OCI-M2 (cell line): ENCODE measurements at regions not wholly inside any gene's neighbourhood (a gene's known extent, or its start where the extent isn't known, plus 50 kb on each side); places are given as distances from the start of the nearest gene placed in this dataset.

Experiments used
- DNase-seq: peaks from one replicate; lab custom pipeline; 2025; ENCODE audit not compliant: unreplicated experiment; lab: John Stamatoyannopoulos, UW

DNA sequence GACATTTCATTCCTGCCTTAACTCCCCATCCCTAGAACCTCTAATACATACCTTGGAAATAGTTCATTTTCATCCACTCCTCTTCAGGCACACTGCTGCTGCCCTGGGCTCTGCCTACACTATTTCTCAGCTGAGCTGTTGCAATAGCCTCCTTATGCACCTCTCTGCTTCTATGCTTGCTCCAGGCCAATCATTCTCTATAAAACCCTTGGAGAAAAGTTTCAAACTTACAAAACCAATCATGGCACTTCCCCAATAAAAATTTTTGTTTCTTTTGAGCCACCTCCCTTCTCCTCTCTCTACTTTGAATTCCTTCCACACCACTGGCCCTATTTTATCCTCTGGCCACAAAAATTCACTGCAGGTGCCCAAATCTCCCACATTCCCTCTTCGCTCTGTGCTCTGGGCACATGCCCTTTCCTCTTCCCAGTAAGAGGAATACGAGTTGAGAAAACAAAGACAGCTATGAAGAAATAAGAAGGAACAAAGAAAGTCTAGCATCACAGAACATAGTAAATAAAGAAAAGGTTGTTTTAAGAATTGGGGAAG, 301.4 kb downstream of the ELAVL2 start:
- DNase-seq, result no peak

DNA sequence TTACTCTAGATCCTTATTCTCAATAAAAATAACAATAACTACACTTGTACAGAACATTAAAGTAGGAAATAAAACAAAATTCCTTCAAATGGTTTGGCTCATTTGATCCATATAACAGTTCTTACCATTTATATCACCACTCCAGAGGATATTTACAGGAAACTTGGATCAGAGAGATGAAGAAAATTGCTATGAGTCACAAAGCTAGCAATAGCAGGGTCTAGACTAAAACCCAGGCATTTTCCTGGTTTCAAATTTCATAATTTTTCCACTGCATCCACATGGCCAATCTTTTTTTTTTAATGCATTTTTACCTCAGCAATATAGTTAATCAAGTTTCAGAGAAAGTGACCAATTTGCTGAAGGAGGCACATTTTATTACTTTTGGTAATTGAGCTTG, 299.2 kb downstream of the ELAVL2 start:
- no peak for DNase-seq

DNA sequence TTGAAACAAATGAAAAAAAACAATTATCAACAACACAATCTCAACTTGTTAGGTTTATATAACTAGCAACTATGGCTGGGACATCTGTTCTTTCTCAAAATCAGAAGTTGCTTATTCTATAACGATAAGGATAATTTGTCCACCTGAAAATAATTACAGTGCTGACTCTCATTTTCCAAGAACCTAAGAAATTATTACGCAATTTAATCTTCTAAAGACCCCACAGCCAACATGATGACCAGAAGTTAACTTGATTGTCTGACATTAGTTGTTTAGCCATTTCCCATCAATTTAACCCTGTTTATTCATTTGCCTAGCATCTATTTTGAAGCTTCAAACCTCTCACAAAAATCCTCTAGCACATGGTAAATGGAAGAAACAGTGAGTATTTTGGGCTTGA, 293.8 kb downstream of the ELAVL2 start:
- no peak for DNase-seq

DNA sequence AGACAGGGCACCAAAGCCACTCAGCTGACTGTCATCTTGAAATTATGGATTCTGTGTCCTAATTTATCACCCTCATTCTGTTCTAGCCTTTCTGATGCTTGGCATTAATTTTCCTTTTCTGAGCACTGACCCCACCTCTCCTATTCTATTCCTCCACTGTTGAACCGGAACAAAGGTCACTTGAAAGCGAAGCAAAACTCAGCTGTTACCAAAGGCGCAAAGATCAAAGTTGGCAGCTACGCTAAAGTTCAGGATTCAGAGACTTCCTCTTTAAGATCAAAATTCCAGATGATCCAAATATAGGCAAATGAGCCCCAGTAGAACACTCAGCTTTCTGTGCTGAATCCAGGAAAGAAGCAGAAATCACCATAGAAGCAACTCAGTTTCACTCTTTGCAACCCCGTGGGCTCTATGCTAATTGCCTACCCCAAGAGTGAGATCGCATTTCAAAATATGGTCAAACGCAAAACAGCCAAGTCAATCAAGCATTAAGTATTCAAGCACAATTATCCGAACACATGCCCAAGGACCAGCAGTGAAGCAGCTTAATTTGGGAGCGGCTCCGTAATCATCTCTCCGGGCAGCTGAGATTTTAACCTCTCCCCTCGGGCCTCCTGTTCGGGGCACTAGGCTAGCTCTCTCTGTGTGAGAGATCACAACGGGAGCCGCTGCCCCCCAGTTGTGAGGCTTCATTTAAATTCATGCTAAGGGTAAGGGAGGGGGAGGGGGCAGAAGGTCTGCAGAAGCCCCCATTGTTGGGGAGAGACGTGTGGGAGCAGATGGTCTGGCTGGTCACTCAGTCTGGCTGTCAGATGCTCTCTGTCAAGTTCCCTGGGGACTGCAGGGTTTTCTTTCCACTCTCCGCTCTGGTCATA, 288.6 kb downstream of the ELAVL2 start:
- DNase-seq, result no peak

DNA sequence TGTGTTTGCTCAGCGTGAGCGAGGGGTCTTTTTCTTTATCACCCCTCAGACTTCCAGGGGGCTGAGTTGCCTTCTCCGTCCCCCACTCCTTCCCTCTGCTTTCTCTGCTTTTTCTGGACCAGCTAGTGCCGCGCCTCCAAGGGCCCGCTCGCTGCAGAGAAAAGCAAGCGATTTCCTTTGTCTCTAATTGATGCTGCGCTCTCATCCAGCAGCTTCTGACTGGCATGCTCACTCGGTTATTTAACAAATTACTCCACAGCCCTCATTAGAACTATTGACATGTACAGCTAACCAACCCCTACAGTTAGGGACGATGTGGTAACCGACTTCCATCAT, 288.0 kb downstream of the ELAVL2 start:
- no peak for DNase-seq

DNA sequence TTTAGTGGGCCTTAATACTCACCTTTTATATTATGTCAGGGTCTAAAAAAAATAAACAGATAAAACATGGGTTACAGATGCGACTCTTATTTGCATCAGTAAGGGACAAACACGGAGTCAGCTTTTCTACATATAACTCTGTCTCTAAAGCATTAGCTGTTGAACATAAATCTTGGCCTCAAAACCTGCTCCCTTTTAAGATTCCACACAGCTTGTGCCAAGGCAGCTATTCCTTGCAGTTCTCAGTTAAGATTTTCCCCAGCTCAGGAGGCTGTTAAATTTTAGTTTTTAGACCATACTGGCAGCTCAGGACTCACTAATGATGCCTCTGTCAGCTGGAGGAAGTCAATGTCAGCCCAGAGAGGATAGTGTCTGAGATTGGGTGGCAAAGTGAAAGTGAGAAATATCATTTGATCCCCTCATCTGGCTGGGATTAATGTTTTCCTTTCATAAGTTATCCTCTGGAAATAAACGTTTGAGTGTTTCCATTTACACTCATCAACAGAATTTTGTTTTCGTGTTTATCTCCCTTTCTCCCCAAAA, 287.5 kb downstream of the ELAVL2 start:
- no peak for DNase-seq

DNA sequence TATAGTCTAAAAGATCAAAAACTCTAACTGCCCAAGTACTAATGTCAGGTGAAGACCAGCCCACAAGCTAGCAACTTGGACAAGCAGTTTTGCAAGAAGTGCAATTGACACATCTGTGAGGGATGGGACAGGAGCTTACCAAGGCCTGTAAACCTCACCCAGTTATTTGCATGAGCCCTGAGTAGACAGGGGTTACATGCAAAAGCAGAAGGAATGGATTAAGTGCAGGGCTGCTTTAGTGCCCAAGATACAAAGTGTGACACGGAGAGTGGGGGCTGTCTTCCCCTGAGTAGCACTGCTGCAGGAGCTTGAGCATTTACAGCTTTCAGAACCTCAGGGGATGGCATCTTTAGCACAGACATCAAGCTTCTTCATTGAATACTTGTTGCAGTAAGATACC, 286.7 kb downstream of the ELAVL2 start:
- DNase-seq, result no peak

DNA sequence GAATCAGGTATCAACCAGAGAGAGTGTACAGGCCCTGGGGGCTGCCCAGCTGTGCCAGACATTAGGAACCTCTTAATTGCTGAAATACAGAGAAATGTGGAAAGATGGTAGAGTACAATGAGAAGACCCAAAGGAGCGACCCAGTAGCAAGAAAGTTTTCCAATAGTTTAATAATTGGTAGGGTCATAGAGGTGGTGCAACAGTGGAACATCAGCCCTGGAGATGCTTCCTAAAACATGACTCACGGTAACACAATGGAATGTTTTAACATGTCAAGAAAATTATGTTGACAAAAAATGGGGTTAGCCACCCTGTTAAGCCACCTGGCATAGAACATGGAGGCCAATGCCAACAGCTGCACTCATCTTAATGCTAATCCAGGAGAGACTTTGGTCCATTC, 284.1 kb downstream of the ELAVL2 start:
- DNase-seq, result no peak

DNA sequence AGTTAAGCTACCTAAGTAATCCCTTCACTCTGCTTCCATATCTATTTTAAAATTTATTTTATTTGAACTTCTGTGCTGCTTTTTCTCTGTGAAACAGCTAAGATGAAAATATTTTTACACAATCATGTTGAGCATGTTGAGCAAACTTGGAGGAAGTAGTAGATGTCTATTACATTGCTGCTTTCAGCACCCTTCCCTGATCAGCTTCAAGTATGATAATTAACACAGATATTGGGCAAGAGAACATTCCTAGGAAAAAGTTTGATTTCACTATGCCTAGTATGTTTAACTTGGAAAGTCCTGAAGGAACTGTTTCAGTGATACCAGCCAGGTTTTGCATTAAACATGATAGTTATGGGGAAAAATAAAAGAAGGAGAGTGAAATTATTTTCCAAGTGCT, 283.6 kb downstream of the ELAVL2 start:
- no peak for DNase-seq

DNA sequence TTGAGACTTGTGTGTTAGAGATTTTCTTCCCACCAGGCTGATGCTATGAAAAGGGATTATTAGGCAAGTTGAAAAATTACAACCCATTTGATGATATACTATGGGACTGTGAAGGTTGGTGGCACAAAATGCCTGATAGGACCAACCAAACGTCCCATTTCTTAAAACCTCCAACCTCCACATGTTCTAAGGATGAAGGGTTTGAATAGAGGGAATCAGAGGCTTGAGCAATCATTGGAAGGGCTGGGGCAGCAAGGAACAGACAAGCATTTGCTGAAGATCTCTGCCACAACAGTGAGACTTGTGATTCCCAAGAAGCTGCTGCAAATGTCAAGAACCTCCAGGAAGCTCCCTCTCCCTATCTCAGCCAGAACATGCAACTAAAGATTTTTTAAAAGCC, 283.1 kb downstream of the ELAVL2 start:
- DNase-seq, result no peak

DNA sequence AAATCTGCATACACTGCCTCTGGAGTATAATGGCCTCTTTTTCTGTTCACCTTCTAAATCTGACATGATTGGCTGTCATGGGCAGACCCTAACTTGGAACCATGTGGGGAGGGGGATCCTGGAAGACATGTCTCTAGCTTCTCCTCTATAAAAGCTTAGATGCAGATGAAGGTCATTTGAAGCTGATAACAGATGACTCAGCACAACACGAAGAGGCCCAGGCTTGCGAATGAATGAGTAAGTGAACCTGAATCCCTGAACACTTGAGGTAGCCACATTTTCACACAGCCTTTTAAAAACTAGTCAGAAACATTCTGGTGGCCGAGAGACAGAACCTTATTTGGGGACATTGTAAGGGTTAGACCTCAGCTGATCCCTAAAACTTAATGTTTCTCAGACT, 282.6 kb downstream of the ELAVL2 start:
- DNase-seq, result no peak

DNA sequence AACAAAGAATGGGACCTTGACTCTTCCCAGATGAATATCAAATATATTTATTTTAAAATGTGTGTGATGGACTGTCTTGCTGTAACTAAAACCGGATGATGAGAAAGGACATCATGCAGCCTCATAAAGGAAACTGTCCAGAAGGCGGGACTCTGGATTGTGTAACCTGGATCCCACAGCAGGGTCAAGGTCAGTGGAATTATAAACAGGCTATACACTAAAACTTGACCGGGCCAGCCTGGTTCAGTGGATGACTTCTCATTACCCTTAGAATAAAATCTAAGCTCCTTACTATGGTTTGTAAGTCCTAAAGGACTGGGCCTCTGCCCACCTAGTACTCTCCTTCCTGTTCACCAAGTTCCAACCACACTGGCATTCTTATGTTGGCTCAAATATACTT, 280.3 kb downstream of the ELAVL2 start:
- DNase-seq, result no peak

DNA sequence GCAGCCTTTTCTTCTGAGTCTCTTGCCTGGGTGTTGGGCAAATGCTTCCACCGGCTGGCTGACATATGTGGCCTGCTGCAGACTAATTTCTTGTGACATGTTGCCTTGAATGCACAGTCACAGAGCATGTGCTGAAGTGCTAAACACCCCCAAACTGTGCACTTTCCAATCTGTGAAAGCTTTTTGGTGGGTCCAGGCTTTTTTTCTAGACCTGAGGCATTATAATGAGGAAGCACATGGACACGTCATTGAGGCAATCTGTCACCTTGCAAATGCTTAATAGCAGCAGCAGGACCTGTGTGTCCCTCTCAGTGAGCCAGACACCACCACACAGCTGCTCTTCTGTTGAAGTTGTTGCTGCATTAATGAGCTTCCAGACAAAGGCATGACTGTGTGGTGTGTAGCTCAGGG, 274.7 kb downstream of the ELAVL2 start:
- no peak for DNase-seq

DNA sequence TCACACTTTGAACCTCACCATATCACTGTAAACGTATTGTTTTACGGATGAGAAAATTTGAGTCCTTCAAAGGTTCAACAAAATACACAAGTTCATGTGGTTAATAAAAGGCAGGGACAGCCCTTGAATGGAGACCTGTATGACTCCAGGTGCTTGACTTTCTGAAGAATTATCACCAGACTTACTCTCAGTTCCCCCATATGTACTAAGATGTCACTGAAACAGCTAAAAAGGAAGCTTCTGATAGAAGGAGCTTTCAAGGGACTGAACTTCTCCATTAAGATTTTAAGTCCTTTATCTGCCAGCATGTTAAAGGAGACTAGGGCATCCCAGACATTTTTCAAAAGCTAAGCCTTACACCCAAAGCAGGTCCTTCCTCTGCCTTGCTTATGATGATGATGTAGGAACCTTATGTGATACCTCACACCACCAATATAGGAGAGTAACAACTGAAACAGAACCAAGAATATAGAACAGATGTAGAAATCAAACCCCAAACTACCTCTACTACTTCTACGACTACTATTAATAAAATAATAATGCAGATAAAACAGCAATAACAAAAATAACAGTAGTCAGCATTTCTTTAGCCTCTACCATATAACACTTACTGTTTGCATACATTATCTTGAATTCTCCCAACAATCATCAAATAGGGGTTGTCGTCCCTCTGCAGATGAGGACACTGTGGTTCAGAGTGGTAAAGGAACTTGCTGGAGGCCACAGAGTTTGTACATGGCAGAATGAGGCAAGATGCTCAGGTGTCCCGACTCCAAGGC, 273.9 kb downstream of the ELAVL2 start:
- no peak for DNase-seq

DNA sequence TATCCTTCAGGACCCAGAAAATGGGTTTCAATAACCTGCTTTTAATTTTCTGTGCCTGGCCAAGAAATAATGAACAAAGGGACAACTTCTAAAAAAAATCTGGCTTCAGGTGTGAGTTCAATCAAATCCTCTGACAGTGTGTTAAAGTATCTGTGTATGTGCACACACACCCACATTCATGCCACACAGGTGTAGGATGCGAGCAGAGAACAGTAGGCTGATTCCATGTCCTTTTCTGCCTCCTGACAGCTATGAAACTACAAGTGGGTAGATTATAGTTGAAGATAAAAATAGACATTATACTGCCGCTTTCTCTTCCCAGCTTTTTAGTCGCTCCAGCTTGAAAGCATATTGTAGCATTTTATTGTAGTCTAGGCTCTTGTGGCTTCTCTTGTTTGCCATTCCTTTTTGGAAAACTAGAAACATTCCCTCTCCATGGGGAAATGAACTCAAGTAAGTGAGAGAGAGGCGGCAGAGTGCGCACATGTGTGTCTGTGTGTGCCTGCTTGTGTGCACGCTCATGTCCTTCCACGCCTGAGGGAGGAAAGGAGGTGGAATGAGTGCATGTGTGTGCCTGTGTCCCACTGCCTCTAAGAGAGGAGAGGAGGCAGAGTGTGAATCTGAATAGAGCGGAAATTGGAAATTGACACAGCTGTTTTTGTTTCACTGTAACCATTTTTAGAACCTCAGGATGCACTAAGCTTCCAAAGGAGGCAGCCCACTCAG, 273.0 kb downstream of the ELAVL2 start:
- no peak for DNase-seq

DNA sequence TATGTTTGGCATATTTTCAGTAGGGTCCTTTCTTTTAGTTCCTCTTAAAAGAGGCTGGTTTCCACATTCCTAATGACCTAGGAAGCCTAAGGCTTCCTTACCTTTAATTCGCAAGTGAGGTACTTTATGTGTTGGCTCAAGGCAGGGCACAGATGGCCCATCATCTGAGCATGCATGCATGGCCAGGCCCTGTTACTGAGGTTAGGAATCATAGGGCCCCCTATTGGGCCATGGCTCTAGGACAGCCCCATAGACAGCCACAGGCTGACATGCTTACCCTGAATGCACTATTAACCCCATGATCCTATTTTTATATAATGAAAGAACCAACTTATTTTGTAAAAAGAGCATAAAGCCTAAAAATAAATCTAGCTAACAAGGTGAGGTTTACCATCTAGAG, 271.4 kb downstream of the ELAVL2 start:
- no peak for DNase-seq

DNA sequence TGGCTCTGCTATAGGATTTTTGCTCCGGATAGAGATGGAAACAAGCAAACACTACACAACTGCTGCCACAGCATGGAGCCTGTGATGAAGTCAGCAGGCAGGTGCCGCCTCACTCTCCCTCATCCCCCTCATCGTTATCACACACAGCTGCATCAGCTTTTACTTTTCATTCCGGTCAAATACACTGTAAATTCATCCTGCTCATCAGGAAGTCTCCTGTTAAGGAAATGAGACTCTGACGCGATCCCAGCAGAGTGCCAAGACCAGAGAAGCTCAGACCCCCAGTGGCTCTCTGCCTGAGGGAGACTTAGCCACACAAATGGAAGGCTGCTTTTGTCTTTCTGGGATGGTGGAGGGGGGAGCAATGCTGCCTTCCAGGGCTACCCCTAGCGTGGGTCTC, 270.2 kb downstream of the ELAVL2 start:
- no peak for DNase-seq

DNA sequence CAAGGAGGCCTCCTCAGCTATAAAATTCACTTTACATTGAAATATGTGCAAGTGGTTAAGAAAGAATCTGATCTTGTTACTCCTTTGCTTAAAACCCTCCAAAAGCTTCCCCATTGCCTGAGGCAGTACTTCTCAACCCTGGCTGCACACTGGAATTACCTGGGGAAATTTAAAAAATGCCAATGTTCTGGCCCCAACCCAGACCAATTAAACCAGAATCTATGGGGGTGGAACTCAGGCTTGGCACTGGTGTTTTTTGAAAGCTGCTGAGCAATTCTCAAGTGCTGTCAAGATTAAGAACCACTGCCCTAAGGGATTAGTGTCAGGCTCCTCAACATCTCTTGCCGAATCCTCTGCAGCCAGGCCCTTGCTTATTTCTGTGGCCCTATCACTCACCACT, 269.6 kb downstream of the ELAVL2 start:
- no peak for DNase-seq

DNA sequence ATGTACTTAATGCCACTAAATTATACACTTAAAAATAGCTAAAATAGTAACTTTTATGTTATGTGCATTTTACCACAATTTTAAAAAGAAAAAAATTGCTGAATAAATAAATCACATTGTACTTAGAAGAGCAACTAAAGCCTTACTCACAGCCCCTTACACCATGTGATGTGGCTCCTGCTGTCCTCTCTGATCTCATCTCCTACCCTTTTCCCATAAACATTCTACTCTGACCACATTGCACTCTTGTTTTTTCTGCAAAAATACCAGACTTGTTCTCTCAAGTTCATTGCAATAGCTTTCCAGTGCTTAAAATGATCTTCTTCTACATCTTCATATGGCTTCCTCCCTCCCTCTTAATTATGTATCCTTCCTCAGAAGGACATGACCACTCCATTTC, 268.4 kb downstream of the ELAVL2 start:
- no peak for DNase-seq

DNA sequence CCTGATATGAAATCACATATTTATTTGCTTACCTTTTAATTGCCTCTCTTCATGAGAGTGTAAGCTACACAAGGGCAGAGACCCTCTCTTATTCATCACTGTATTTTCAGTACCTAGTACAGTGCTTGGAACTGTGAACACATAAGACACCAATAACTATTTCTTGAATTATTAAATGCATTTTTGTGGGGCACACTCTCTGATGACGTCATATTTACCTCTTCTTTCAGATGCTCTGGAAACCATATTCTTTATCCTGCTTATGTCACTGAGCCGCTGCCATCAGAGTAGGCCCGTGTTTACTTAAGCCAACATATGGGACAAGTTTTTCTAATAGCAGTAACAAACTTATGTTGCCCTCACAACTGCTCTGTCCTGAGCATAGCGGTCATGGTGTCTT, 266.5 kb downstream of the ELAVL2 start:
- DNase-seq, result no peak

DNA sequence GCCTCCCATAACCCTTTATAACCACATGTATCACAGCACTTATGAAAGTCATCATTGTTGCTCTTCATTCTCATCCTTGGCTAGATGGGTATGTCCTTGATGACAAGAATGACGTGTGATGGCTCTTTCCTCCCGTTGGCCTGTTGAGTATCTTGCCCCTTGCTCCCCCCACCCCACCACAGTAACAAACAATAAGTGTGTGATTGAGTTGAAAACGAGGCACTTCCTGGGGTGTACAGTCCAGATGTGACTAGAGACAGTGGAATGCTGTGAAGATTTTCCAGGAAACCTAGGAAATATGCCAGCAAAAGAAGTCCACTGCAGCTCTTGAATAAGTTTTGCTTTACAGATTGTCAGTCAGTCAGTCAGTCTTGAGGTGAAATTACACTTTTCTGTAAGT, 262.5 kb downstream of the ELAVL2 start:
- no peak for DNase-seq
